A673 (cell line): ENCODE measurements at regions not wholly inside any gene's neighbourhood (a gene's known extent, or its start where the extent isn't known, plus 50 kb on each side); places are given as distances from the start of the nearest gene placed in this dataset.

Source experiments
- EZH2 ChIP-seq: fragments of 200-600 bp; sonication (generic); IDR thresholded peaks from 2 replicates; pipeline ENCODE4 v1.6.1; 2017; ENCODE audit warnings: borderline replicate concordance, low read depth, mild to moderate bottlenecking, mixed read lengths, antibody characterized with exemption, low read length; ENCODE audit not compliant: poor library complexity, severe bottlenecking
- TF ChIP-seq, protein P1 (sequence below): fragments of 300-800, 200-600 bp; sonication (generic); conservative IDR thresholded peaks from 2 replicates; pipeline ENCODE4 v1.5.1; 2017; ENCODE audit warnings: low read depth, mild to moderate bottlenecking, antibody characterized with exemption, low read length, moderate library complexity, mixed read lengths

DNA sequence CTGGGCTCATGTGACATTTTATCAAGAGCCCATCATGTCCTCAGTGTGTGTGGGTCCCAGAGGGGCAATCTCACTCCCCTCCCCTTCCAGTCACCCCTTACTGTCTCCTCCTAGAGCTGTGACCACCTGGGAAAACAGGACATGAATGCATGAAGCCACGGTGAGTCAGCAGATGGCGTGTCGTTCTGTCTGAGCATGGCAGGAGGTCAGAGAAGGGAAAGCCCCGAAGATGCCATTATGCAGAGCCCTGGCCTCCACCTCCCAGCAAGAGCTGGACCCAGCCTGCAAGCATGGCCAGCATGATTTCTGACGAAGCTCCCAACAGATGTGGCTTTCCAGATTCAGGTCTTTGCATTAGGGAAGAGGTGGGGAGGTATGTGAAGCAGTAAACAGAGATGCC, 118.5 kb downstream of the TLE3 start:
- TF ChIP-seq, protein P1, sequence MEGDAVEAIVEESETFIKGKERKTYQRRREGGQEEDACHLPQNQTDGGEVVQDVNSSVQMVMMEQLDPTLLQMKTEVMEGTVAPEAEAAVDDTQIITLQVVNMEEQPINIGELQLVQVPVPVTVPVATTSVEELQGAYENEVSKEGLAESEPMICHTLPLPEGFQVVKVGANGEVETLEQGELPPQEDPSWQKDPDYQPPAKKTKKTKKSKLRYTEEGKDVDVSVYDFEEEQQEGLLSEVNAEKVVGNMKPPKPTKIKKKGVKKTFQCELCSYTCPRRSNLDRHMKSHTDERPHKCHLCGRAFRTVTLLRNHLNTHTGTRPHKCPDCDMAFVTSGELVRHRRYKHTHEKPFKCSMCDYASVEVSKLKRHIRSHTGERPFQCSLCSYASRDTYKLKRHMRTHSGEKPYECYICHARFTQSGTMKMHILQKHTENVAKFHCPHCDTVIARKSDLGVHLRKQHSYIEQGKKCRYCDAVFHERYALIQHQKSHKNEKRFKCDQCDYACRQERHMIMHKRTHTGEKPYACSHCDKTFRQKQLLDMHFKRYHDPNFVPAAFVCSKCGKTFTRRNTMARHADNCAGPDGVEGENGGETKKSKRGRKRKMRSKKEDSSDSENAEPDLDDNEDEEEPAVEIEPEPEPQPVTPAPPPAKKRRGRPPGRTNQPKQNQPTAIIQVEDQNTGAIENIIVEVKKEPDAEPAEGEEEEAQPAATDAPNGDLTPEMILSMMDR, result no peak; the same call in 1 of the 2 replicates
- TF ChIP-seq EZH2, result no peak
